ENCODE measurements at regions not wholly inside any gene's neighbourhood (a gene's known extent, or its start where the extent isn't known, plus 50 kb on each side); places are given as distances from the start of the nearest gene placed in this dataset.
A peak's percentile ranks its signal among the peaks of the same experiment; 100 is the strongest.
"Not testable (repeated sequence)": the region's sequence is repeated elsewhere in the genome, so short reads cannot be mapped to it uniquely, and the experiment has no call there.

DNA sequence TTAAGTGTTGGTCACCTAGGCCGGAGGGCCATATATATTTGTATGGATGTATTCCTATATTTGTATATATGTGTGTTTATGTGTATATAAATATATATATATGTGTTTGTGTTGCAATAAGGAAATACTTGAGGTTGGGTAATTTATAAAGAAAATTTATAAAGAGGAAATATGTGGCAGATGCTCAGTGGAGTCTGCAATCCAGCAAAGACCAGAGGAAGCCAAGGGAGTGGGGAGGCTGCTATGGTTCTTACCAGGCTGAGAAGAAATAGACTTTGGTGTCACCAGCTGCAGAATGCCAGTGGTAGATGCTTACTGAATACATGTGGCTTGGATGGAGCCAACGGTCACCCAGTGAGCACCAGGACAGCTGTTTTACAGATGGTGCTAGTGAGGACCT, 97.4 kb upstream of the ELOVL5 start:
- ATAC-seq (no peak), DNase-seq (ENCODE audit: missing footprints) (peak; percentile 50)
- intact Hi-C loops (cut with DNase I), result no loop called here

DNA sequence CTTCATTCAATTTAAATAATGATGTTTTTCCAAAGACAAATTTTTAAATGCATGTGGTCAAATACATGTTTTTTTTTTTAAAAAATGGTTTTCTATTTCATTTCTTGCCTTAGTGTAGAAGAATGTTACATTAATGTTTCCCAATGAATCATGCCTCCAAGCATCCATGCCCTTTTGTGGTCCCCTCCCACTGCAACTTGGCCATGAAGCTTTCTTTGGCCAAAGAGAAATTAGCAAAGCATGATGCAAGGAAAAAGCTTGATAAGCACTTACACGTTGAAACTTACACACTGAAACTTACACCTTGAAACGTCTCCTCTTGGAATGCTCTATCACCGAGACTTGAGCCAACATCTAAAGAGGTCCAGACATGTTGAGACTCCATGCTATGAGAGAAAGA, 93.0 kb upstream of the ELOVL5 start:
- DNase-seq (ENCODE audit: missing footprints) (no peak), ATAC-seq (no peak)
- intact Hi-C loops (cut with DNase I), result loop anchor here (5.0 kb wide), 1 partner anchor 41 kb away; no protein-coding TSS in a partner anchor

DNA sequence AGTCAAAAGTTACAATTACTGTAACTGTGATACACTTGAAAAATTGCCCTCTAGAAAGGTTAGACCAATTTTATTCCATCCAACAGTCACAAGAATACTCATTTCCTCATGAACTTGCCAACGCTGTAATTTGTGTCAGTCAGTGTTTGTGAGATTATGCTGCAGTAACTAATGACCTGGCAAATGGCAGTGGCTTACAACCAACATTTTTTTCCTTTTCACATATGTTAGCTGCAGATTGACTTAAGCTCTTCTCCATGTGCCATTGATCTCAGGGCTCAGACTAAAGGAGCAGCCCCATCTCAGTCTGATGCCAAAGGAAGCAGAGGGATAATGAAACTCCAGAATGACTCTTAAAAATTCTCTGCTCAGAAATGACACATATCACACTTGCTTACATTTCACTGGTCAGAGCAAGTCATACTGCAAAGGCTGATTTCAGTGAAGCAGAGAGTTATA, 92.3 kb upstream of the ELOVL5 start:
- intact Hi-C loops (cut with DNase I), result loop anchor here (5.0 kb wide), 1 partner anchor 41 kb away; no protein-coding TSS in a partner anchor
- no peak for DNase-seq (ENCODE audit: missing footprints)
- no peak for ATAC-seq

DNA sequence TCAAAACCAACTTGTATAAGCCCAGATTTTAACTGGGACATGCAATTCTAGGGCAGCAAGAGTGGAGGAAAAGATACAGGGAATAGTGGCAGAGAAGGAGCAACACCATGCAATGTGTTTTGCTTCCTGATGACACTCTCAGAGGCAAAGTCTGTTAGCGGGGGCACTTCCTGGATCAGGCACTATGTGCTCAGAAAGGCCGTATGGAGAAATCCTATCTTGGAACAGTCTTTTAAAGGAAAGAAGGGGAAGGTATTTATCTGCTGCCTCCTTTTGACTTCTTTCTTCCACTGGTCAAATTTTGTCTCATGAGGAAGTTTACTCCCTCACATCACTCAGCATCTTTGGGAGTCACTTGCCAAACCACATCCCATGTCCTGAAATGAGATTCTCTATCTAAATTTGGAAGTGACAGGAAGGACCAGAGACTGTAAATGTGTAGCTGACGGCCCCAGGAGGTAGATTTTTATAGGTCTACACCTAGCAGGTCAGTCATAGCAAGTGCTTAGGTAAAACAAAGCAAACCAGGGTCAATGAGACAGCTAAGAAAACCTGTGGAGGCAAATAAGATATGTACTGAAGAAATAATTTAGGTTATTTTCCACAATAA, 91.7 kb upstream of the ELOVL5 start:
- no peak for DNase-seq (ENCODE audit: missing footprints)
- intact Hi-C loops (cut with DNase I), result loop anchor here (5.0 kb wide), 1 partner anchor 42 kb away; no protein-coding TSS in a partner anchor
- no peak for ATAC-seq

DNA sequence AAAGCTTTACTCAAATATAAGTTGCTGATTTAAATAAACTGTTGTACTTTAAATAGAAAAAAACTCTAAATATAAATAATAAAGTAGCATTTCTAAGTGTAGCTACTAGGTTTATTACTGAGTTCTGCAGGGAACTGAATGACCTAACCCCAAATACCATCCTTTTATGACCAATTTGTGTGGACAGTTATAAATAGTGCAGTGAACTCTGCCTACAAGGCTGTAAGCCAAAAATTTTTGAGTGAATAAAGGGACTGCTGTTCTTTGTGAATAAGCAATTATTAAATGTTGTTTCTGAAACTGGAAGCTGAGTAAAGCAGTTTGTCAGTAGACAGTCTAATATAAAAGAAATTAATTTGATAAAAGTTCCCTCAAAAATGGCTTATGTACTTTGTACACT, 90.8 kb upstream of the ELOVL5 start:
- DNase-seq (ENCODE audit: missing footprints), result no peak
- intact Hi-C loops (cut with DNase I), result no loop called here
- peak; percentile 67 for ATAC-seq

DNA sequence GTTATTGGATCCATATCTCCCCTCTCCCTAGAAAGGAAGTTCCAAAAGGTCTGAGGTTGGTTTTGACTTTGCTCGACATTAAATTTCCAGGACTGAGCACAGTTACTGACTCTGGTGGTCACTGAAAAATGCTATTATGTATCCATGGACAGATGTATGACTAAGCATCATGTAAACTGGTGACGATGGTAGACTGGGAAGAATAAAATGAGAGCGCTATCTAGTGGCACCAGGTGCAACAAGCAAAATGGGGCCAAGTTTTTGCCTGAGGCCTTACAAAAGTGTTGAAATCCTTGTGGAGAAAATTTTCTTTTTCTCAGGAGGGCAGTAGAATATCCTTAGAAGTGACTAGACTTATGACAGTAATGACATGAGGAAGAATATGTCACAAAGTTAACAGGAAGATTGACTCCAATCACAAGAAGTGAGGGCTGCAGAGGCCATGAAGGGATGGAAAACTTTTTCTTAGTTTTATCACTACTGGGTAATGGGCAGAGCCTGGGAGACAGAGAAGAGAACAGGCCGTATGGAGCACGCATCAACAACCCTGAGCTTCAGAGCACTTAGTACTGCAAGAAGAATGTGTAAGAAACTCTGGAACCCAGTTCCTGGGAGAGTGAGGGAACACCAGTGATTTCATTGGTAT, 88.9 kb upstream of the ELOVL5 start:
- DNase-seq (ENCODE audit: missing footprints) (no peak), ATAC-seq (no peak)
- intact Hi-C loops (cut with DNase I), result loop anchor here (2.0 kb wide), 1 partner anchor 265 kb away; no protein-coding TSS in a partner anchor

DNA sequence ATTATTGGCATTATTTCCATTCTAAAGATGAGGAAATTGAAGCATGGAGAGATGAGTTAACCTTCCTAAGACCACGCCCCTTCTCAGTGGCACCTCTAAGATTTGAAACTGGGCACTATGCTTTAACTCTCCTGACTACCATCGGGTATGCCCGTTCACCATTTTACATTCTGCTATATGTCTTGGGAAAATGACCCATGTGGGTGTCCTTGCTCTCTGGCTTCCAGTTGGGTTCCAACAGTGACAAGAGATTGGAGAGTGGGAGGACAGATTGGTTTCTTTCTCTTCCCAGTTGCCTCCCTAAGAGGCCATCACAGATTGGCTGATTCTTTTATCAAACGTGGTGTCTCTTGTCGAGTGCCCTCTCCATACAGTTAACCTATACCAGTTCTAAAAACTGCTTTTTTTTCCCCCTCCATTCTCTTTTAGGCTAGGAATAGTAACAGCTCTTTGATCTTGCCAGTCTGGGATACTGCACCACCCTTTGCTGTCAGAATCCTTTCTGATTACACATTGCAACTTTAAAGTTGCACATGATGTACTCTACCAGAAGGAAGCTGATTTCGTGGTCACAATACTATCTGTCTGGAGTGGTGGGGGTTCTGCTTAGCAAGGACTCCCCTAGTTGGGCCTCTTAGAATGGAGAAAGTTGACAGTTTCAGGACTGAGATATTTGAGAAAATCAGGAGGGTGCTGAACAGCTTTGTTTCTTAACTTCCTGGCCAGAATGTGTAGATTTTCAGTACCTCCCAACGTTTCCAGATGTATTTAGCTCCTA, 88.0 kb upstream of the ELOVL5 start:
- DNase-seq (ENCODE audit: missing footprints), result no peak
- intact Hi-C loops (cut with DNase I), result loop anchor here (2.0 kb wide), 1 partner anchor 264 kb away; no protein-coding TSS in a partner anchor
- no peak for ATAC-seq

DNA sequence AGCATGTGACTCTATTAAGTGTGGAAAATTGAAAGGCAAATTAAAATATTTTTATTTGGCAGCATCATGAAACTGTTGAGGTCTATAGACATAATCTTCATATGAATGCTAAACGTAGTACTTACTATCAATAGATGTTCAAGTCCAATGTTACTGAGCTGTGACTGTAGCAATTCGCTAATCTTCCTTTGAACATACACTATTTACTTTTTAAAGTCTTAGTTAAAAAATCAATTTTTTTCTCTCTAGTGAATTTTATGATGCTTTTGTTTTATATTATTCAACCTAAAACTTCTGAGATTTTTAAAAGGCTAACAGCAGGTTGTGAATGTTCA, 85.2 kb upstream of the ELOVL5 start:
- ATAC-seq (no peak), DNase-seq (ENCODE audit: missing footprints) (no peak)
- intact Hi-C loops (cut with DNase I), result no loop called here

DNA sequence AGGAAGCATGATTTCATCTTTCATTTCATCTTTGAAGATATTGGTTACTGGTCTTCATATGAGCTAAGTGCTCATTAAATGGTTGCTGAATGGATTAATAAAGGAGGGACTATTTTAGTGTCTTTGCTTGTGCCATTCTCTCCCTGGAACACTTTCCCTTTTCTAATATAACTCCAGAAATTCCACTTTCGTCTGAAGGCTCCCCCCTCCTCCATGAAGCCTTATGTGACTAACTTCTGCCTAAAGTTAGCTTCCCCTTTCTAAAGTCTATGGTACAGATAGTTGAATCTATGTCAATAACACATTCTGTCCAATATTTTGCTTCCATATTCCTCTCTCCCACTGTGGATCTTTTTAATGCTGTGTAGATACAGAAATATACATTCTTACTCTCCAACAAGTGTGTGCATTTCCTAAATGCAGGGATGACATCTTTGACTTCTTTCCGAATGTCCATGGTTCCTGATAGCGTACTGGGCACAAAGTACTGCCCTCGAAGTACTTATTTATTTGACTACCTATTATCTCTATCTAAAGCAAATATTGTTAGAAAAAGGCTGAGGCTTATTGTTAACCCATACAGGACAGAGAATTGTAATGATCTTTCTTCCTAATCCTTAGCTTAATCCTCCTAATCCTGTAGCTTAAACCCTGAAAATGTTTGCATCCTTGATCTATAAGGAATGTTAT, 84.7 kb upstream of the ELOVL5 start:
- DNase-seq (ENCODE audit: missing footprints) (no peak), ATAC-seq (no peak)
- intact Hi-C loops (cut with DNase I), result no loop called here

DNA sequence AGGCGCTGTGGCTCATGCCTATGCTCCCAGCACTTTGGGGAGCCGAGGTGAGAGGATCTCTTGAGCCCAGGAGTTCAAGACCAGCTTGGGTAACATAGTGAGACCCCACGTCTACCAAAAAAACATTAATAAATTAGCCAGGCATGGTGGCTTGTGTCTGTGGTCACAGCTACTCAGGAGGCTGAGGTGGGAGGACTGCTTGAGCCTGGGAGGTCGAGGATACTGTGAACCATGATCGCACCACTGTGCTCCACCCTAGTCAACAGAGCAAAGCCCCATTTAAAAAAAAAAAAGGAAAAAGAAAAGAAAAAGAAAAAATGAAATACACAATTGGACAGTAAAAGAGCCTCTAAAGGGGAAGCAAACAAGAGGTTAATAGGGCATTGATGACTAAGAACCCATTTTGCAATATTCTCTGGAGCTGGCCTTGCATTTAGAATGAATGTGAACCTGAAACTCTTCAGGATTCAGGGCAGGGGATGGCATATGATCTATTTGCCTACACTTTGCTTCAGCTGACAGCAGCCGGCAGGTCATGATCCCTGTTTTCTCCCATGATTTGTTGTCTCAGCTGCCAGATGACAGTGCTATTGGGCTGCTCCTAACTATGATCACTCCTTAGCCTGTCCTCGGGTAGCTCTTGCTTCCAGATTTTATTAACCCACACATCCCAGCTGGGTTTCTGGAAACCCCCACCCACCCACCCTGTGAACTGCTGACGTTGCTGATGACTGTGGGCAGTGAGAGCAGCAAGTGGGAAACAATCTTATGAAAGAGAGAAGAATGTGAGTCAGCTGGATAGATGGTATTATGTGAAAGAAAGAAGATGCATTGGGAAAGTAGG, 83.8 kb upstream of the ELOVL5 start:
- intact Hi-C loops (cut with DNase I), result no loop called here
- DNase-seq (ENCODE audit: missing footprints), result no peak
- ATAC-seq, result no peak

DNA sequence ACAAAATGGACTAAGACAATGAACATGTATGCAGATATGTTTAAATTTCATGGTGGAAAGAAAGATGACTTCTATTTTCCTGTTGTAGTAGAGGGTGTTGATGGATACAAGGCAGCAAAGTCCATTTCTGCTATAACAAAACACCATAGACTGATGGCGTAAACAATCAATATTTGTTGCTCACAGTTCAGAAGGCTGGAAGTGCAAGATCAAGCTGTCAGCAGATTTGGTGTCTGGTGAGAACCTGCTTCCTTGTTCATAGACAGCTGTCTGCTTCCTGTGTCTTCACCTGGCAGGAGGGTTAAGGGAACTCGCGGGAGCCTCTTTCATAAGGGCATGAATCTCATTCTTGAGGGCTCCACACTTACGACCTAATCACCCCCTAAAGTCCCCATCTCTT, 83.0 kb upstream of the ELOVL5 start:
- DNase-seq (ENCODE audit: missing footprints) (no peak), ATAC-seq (no peak)
- intact Hi-C loops (cut with DNase I), result no loop called here

DNA sequence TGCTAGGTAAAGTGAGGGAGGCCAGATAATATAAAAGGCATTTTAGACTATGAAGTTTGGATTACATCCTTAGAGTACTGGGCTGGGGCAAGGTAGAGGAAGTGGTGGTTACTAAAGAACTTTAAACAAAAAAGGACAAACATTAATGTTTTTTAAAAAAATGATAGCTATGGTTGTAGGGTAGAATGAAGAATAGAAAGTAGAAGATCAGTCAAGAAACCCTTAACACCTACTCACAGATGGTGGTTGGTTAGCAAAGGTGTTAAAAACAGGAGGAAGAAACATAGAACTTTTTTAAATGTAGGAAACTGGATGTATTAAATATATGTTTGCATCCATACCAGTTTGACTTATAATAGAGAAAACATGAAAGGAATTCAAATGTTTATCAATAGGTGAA, 80.7 kb upstream of the ELOVL5 start:
- ATAC-seq (no peak), DNase-seq (ENCODE audit: missing footprints) (no peak)
- intact Hi-C loops (cut with DNase I), result no loop called here

DNA sequence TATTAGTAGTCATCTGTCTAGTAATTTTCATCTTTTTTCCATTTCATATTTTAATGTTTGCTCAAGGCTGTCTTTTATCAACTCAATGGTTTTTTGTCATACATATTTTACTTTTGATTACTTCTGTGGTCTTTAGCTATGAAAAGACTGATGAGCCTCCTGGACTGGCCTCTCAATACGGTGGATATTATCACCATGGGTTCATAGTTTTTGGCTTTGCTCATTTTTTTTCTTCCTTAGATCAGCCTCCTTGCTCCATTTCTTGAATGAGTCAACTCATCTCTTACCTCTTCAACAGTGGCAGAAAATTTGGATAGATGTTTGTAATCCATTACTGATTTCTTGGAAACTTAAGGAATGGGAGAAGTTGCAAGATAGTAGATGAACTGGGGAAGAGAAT, 80.1 kb upstream of the ELOVL5 start:
- intact Hi-C loops (cut with DNase I), result no loop called here
- ATAC-seq, result no peak
- DNase-seq (ENCODE audit: missing footprints), result no peak

DNA sequence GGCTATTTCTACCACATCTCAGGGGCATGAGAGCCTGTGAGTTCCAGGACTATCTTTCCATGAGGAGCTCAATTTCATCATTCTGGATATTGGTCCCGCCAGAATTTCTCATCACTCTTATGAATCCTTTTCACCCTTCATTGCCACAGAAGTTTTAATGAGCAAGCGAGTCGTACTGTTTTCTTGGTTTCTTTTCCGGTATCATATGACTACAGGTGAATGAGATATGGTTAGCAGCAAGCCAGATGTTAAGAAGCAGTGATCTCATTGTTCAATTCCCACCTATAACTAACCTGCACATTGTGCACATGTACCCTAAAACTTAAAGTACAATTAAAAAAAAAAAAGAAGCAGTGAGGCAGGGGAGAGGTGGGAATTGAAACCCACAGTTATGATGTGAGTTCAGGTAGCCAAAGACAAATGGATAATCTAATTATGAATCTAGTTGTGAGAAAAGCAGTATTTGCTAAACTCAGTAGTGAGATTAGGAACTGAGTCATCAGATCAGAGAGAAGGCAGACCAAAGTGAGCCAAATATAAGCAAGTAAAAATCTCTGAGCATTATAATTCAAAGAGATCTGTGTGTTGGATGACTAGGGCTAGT, 78.0 kb upstream of the ELOVL5 start:
- intact Hi-C loops (cut with DNase I), result no loop called here
- no peak for DNase-seq (ENCODE audit: missing footprints)
- ATAC-seq, result no peak

DNA sequence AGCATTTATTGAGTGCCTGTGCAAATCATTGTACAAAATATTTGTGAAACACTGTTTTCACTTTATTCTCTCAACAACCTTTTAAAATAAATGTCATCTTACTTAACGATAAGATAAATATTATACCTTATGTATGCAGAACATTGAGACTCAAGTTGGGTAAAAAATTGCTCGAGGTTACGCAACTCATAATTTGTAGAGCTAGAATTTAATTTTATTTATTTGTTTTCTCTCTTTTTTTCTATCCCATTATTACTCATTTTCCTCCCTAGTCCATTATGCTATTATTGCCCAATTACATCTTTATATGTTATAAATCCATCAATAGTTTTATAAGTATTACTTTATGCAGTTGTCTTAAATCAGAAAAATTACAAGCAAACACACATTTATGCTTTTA, 77.4 kb upstream of the ELOVL5 start:
- ATAC-seq (no peak), DNase-seq (ENCODE audit: missing footprints) (no peak)
- intact Hi-C loops (cut with DNase I), result no loop called here

DNA sequence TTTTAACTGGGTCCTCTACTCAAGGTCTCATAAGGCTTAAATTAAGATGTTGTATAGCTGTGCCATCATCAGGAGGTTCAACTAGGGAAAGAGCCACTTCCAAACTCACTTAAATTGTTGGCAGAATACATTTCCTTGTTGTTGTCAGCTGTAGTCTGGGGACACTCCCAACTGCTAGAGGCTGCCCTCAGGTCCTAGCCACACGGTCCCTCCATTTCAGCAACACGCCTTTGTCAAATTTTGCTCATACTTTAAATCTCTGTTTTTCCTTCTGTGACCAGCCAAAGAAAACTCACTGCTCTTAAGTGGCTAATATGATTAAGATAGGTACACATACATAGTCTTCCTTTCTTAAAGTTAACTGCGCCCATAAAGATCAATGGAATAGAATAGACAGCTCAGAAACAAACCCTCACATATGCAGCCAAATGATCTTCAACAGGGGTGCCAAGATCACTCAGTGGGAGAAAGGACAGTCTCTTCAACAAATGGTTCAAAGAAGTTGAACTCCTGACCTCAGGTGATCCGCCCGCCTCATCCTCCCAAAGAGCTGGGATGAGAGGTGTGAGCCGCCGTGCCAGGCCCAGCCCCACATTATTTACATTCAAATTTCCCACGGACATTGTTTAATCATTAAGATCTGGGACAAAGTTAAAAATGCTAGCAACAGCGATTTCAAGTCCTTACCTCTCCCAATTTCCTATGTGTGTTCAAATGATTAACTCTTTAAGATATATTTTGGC, 76.4 kb upstream of the ELOVL5 start:
- DNase-seq (ENCODE audit: missing footprints), result no peak
- no peak for ATAC-seq
- intact Hi-C loops (cut with DNase I), result no loop called here

DNA sequence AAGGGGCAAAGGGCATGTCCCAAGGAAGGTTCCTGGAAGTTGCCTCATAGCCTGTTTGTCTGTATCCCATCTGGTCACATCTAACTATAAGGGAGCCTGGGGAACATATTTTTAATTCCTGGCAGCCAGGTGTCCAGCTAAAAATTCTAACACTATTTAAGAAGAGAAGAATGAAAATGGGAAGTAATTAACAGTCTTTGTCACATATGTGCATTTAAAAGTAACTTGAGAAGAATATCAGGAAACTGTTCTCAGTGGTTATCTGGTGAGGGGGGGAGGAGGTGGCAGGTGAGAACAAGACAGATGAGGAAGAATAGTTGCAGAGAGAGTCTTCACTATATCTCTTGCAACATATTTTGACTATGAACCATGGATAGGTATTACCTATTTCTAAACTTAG, 75.5 kb upstream of the ELOVL5 start:
- intact Hi-C loops (cut with DNase I), result no loop called here
- no peak for DNase-seq (ENCODE audit: missing footprints)
- ATAC-seq, result no peak

DNA sequence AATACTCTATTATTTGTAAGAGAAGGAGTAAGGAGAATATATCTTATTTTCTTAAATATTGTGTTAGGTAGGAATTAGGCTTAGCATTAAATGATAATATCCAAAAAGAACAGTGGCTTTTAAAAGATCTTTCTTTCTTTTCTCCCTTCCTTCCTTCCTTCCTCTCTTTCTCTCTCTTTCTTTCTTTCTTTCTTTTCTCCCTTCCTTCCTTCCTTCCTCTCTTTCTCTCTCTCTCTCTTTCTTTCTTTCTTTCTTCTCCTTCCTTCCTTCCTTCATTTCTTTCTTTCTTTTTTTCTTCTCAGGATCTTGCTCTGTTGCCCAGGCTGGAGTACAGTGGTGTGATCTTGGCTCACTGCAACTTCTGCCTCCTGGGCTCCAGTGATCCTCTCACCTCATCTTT, 74.8 kb upstream of the ELOVL5 start:
- intact Hi-C loops (cut with DNase I); ATAC-seq; DNase-seq (ENCODE audit: missing footprints): not testable (repeated sequence)

Data from Right ventricle myocardium inferior (tissue), 1 donor.